Smooth muscle cell (in vitro differentiated cells): ENCODE measurements at regions not wholly inside any gene's neighbourhood (a gene's known extent, or its start where the extent isn't known, plus 50 kb on each side); places are given as distances from the start of the nearest gene placed in this dataset.
"Not testable (repeated sequence)": the region's sequence is repeated elsewhere in the genome, so short reads cannot be mapped to it uniquely, and the experiment has no call there.

Experiments used
- DNase-seq: peaks from one replicate; lab custom pipeline; 2025; ENCODE audit not compliant: unreplicated experiment; lab: John Stamatoyannopoulos, UW
- H2AFZ ChIP-seq: fragments of 200-600 bp; sonication (generic); 2 replicates; pipeline ENCODE4 v1.6.0; 2016; ENCODE audit warnings: antibody characterized with exemption, low read depth, mild to moderate bottlenecking
- H3F3A ChIP-seq: fragments of 200-600 bp; sonication (generic); 2 replicates; pipeline ENCODE4 v1.6.0; 2017; ENCODE audit warnings: antibody characterized with exemption, low read depth
- H3K27ac ChIP-seq: fragments of 200-600 bp; sonication (generic); 2 replicates; pipeline ENCODE4 v1.5.1; 2016; ENCODE audit warnings: low read depth, mild to moderate bottlenecking
- H3K27me3 ChIP-seq: fragments of 200-600 bp; sonication (generic); 2 replicates; pipeline ENCODE4 v1.6.1; 2016; ENCODE audit warnings: low read depth, mild to moderate bottlenecking
- H3K36me3 ChIP-seq: fragments of 200-600 bp; sonication (generic); 2 replicates; pipeline ENCODE4 v1.5.1; 2016; ENCODE audit warnings: low read depth
- H3K4me1 ChIP-seq: fragments of 200-600 bp; sonication (generic); 2 replicates; pipeline ENCODE4 v1.5.1; 2016; ENCODE audit warnings: low read depth
- H3K4me2 ChIP-seq: fragments of 200-600 bp; sonication (generic); 2 replicates; pipeline ENCODE4 v1.6.0; 2016; ENCODE audit warnings: mild to moderate bottlenecking
- H3K4me3 ChIP-seq: fragments of 200-600 bp; sonication (generic); 2 replicates; pipeline ENCODE4 v1.5.1; 2016; ENCODE audit warnings: mild to moderate bottlenecking
- H3K79me2 ChIP-seq: fragments of 200-600 bp; sonication (generic); 2 replicates; pipeline ENCODE4 v1.6.0; 2016; ENCODE audit warnings: low read depth, mild to moderate bottlenecking
- H3K9ac ChIP-seq: fragments of 200-600 bp; sonication (generic); 2 replicates; pipeline ENCODE4 v1.6.0; 2016; ENCODE audit warnings: low read depth
- H3K9me3 ChIP-seq: fragments of 200-600 bp; sonication (generic); replicated peaks from 2 replicates; pipeline ENCODE4 v1.5.1; 2016; ENCODE audit warnings: low read depth
- H4K20me1 ChIP-seq: fragments of 200-600 bp; sonication (generic); 2 replicates; pipeline ENCODE4 v1.6.0; 2016; ENCODE audit warnings: low read depth
- CTCF ChIP-seq: fragments of 200-600 bp; sonication (generic); IDR thresholded peaks from 2 replicates; pipeline ENCODE4 v1.5.1; 2017; ENCODE audit warnings: borderline replicate concordance, mild to moderate bottlenecking, antibody characterized with exemption; ENCODE audit not compliant: insufficient read depth, poor library complexity, severe bottlenecking
- WGBS: methylation state at CpG from one replicate; pipeline ENCODE4 v1.1.7; 2016; ENCODE audit warnings: low lambda C conversion rate; 5-methylcytosine and 5-hydroxymethylcytosine counted together

DNA sequence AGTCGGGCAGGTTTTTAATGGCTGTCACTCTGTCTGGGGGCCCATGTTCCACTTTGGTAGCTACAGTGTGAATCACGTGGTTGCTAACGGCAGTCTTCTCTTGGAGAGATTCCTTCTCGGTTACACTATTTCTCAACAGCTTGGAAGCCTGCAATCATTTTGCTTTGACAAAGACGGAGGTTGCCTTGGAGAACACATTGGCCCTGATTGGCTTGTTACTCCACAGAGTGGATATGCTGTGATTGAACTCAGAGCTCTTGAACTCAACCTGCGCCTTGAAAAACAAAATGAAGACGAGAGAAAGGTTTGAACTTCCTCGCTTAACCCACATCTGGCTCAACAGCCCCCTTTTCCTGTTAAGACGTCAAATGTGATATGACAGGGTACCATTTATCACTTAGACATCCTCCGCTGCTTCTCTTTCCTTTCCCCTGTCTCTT, 218.9 kb downstream of the MAF start:
- no peak overlapping the region for H3K4me2 ChIP-seq
- H3K27me3 ChIP-seq = no peaks in the 10 kb centered on the region

DNA sequence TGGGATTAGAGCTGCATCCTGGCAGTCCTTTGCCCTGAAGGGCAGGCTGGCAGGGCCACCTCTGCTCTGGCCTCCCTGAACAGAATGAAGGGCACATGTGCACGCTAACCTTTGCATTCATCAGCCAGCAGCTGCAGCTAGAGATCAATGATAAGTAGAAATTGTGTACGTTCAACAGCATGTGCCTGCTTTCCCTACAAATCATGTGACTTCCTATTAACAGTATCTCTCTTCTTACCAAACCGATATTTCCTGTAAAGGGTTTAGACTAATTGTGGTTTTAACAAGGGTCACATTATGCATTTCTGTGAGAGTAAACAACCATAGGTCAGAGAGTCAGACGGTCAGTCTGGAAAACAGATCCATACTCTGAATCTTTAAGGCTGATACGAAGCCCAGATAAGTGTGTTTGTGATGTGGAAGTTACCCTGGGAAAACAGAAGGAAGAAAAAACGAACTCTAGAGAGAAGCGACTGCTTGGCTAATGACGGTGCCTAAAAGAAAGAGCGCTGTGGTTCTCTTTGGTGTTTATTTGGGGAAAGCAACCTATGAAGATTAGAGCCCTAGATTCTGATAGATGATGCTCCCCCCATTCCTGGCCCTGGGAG, 219.4 kb downstream of the MAF start:
- Histone ChIP-seq H2AFZ (peak overlapping the region; percentile 24), H3K9ac (no peak overlapping the region), H4K20me1 (no peaks in the 10 kb centered on the region), H3K9me3 (no peaks in the 10 kb centered on the region), H3K4me2 (no peak overlapping the region), H3F3A (no peaks in the 10 kb centered on the region), H3K4me3 (no peak overlapping the region), H3K27ac (no peak overlapping the region), H3K4me1 (no peaks in the 10 kb centered on the region), H3K27me3 (no peaks in the 10 kb centered on the region), H3K36me3 (no peaks in the 10 kb centered on the region), H3K79me2 (no peaks in the 10 kb centered on the region)
- no peak for TF ChIP-seq CTCF
- 45% methylated on average over 9 of the region's 9 CpGs for WGBS
- DNase-seq = no peak

More for the DNA sequence above, 218.9 kb downstream of the MAF start:
- no peaks in the 10 kb centered on the region for H3K36me3 ChIP-seq
- WGBS = 64% methylated on average over 10 of the region's 10 CpGs
- H3K27ac ChIP-seq = no peak overlapping the region
- no peak overlapping the region for H3K9ac ChIP-seq
- H3K9me3 ChIP-seq = no peaks in the 10 kb centered on the region
- no peak for TF ChIP-seq CTCF
- no peak for DNase-seq
- H4K20me1 ChIP-seq = no peaks in the 10 kb centered on the region
- H3K4me1 ChIP-seq = no peaks in the 10 kb centered on the region
- H3K79me2 ChIP-seq = no peaks in the 10 kb centered on the region
- peak overlapping the region; percentile 24 for H2AFZ ChIP-seq
- H3K4me3 ChIP-seq = no peak overlapping the region
- no peaks in the 10 kb centered on the region for H3F3A ChIP-seq

GRCh38 chr16:79379095-79379494, 221.4 kb downstream of the MAF start:
- Histone ChIP-seq H3K27ac (no peak overlapping the region), H3K27me3 (no peaks in the 10 kb centered on the region), H3K79me2 (no peaks in the 10 kb centered on the region), H2AFZ (no peak overlapping the region), H3K9ac (no peak overlapping the region), H3K9me3 (no peaks in the 10 kb centered on the region), H3K36me3 (no peaks in the 10 kb centered on the region), H3K4me1 (no peaks in the 10 kb centered on the region), H4K20me1 (no peaks in the 10 kb centered on the region), H3F3A (no peaks in the 10 kb centered on the region), H3K4me2 (no peak overlapping the region), H3K4me3 (no peak overlapping the region)
- 91% methylated on average over 3 of the region's 3 CpGs for WGBS
- DNase-seq = no peak
- no peak for TF ChIP-seq CTCF

GRCh38 chr16:79377082-79377481, 223.5 kb downstream of the MAF start:
- H3K9me3 ChIP-seq, H2AFZ ChIP-seq, H3K27me3 ChIP-seq, H4K20me1 ChIP-seq, H3K9ac ChIP-seq, H3K36me3 ChIP-seq, H3F3A ChIP-seq, H3K4me2 ChIP-seq, H3K27ac ChIP-seq, H3K4me3 ChIP-seq, H3K79me2 ChIP-seq, DNase-seq, H3K4me1 ChIP-seq: not testable (repeated sequence)
- 82% methylated on average over 4 of the region's 5 CpGs for WGBS
